GM18868 (cell line): ENCODE measurements at regions not wholly inside any gene's neighbourhood (a gene's known extent, or its start where the extent isn't known, plus 50 kb on each side); places are given as distances from the start of the nearest gene placed in this dataset.
"Not testable (repeated sequence)": the region's sequence is repeated elsewhere in the genome, so short reads cannot be mapped to it uniquely, and the experiment has no call there.

ENCODE experiments used
- ATAC-seq: cut with Tn5 transposase; IDR thresholded peaks from one replicate; pipeline ENCODE4 v1.9.1; 2021; ENCODE audit warnings: mild to moderate bottlenecking, moderate library complexity; ENCODE audit not compliant: unreplicated experiment

DNA sequence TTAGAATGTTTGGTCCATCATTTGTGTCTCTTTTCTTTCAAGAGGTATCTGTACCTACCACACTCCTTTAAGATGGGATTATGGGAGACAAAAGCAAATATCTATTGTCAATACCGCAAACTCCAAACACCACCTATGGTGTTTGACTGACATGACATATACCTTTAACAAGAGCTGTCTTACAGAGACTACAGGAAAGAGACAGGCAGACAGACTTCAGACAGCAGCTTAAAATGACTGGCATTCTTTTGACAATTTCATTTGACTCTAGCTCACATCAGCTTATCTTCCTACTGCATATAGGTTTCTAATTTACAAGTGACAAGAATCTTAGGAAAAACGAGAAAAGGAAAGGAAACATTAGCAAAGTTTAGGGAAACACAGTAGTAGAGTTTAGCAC, 256.0 kb upstream of the TFAP2D start:
- no peak for ATAC-seq

GRCh38 chr6:50461696-50462095, 251.6 kb upstream of the TFAP2D start:
- no peak for ATAC-seq

DNA sequence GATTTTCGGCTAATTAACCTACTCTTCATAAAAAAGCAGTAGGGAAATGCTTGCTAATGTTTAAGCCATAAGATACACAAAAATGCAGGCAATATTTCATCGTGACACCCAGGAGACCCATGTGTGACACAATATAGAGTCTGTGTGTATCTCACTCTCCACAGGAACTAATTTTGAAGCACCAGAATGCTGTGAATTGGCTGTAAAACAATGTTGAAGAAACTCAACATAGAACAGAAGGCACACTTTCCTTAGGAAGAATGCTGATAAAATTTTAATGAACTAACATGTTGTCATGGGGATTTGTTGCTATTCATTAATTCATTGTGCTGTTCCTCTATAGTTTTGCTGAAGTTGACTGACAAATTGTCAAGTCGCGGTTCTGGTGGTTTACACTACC, 249.4 kb upstream of the TFAP2D start:
- ATAC-seq: no peak

- no peak for ATAC-seq
These were observed 245.4 kb upstream of the TFAP2D start for GRCh38 chr6:50467931-50468330.

GRCh38 chr6:50471041-50471440, 242.3 kb upstream of the TFAP2D start:
- no peak for ATAC-seq

- no peak for ATAC-seq
These were observed 203.0 kb upstream of the TFAP2D start for GRCh38 chr6:50510361-50510760.

DNA sequence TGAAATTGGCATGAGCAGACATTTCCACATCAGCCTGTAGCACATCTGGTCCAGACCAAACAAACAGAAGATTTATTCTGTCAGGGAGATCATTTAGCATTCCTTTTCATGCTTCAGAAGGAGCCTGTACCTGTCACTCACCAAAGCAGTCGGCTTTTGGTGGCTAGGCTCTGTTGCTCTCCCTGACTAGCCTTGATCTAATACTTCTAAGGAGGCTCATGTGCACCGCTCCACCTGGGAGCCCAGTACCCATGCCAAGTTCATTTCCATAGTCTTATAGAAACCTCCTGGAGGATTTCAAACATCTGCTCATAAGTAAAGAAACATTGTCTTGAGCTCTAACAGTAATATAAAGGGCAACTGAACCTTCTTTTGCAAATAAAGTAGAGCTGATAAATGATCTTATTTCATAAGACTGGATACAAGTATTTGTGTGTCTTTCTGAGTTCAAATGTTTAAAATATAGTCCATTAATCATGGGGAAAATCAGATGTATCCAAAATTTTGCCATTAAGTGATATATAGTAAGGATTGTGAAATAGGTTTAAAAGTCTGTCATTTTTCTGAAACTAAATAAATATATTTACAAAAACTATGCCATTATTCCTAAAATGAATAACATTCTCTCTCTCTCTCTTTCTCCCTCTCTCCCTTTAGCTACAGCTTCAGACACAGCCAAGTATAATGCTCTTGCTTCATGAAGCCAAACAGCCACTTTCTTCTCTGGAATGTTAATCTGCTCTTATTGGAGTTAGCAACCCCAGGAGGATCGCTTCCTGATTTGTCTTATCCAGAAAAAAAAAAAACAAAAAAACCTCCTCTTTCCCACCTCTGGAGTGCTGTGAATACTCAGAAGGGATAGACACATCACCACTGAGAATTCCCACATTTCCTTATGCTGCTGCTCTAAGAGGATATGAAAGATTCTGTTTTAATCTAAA, 192.7 kb upstream of the TFAP2D start:
- no peak for ATAC-seq

DNA sequence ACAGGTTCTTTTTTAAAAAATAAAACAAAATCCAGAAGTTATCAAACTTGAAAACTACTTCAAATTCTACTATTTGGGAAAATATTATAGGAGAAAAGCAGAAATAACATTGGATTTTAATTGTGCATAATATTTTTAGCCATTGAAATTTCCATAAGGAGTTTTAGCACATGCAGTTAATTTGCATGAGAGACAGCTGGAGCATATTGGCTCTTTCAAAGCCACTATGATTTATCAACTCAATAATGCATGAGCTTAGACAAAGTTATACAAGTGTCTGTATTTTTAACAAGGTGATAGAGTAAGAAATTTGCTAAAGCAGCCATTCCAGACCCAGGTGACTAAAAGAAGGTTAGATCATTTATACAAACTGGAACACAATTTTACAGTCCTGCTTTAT, 189.0 kb upstream of the TFAP2D start:
- no peak for ATAC-seq

- ATAC-seq: no peak
These were observed 185.3 kb upstream of the TFAP2D start for GRCh38 chr6:50527985-50528384.

GRCh38 chr6:50539447-50539846, 173.9 kb upstream of the TFAP2D start:
- ATAC-seq: no peak

- no peak for ATAC-seq
These were observed 171.4 kb upstream of the TFAP2D start for GRCh38 chr6:50541941-50542340.

GRCh38 chr6:50543666-50544065, 169.7 kb upstream of the TFAP2D start:
- no peak for ATAC-seq

DNA sequence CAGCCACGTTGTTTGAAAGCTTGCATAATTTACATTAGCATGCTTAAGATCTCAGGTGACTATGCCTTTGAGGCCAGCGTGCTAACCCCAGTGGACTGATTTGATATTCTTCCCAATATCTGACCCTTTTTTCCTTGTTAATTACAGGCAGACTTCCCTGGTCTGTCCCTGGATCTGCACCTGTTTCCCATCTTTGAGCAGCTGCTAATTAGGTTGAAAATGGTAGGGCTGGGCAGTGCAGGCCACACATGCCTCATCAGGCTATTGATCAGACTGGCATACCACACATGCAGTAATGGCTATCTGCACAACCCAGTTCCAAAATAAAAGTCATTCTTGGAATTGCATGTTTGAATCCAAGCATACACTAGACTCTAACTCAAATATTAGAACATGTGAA, 164.3 kb upstream of the TFAP2D start:
- ATAC-seq: no peak

DNA sequence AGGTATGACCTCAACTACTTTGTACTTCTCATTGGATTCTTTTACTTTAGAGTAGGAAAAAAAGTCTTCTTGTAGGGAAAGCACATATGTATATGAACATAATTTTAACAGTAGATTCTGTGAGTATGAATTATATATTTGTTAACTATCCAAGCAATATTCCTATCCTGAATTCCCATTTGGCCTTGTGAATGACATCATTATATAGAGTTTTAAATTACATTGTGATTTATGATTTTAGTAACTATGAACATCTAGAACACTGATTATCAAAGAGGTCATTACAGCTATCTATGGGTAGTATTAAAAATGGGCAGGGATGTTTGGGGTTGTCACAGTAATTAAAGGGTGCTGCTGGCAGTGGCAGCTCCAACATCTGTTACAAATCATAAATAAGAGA, 163.9 kb upstream of the TFAP2D start:
- ATAC-seq: no peak

GRCh38 chr6:50555982-50556381, 157.3 kb upstream of the TFAP2D start:
- no peak for ATAC-seq

DNA sequence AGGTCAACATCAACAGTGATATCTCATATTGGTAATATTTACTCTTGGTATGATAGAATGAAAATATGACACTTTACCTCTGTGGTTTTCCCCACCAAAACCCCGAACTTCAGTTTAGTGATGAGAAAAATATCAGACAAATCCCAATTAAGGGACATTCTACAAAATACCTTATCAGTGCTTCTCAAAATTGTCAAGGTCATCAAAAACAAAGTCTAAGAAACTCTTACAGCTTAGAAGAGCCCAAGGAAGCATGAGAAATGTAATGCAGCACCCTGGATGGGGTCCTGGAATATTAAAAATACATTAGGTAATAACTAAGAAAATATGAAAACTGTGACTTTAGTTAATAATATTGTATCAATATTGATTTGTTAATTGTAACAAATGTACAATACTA, 148.3 kb upstream of the TFAP2D start:
- no peak for ATAC-seq

- not testable (repeated sequence) for ATAC-seq
These were observed 142.1 kb upstream of the TFAP2D start for GRCh38 chr6:50571230-50571629.

DNA sequence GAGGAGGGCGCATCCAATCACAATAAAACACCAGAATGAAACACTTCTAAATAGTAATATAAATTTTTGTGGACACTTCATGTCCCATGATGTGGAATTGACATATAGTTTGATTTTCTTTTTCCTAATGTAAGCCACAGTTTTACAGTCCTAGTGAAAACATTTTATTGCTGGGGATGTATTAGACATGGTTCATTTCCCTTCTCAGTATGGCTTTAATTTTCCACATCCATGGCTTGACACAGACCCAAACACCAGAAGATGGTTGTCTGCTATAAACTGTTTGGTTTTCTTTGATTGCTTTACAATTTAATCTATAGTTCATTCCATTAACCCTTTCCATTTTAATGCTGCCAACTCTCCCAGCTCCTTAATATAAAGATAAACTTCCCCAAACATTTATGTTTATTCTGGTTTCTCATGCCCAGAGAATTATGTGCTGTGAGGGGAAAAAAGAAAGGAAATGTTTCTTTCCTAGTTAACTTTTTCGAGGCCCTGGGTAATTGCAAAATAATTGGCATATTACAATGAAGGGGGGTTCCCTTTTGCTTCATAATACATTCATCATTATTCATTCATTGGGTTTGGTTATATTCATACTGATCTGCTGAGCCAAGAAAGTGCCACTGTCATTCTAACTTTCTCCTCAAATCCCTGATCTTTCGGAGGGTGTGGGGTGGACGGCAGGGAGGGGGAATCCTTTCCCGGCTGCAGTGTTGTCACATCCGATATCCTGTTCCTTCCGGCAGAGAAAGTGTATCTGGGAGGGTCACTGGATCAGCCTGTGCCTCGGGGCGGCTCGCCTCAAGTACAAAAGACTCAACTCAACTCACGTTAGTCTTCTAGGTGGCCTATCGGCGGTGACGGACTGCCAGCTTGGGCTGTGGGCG, 127.6 kb upstream of the TFAP2D start:
- ATAC-seq: no peak

DNA sequence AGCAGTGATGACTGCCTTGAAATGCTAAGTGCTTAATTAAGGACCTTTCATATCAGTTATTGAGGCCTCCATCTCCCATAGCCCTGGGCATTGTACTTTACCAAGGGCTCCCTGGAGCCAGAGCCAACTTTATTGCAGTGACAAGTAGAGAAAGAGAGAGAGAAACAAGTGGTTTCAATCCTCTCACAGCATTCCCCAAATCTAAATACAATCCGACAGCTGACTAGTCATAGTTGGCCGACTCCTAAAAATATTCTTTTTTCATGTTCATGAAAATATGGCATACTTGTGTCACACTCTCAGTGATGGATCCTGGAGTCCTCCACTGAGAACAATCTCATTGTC, 127.0 kb upstream of the TFAP2D start:
- no peak for ATAC-seq

DNA sequence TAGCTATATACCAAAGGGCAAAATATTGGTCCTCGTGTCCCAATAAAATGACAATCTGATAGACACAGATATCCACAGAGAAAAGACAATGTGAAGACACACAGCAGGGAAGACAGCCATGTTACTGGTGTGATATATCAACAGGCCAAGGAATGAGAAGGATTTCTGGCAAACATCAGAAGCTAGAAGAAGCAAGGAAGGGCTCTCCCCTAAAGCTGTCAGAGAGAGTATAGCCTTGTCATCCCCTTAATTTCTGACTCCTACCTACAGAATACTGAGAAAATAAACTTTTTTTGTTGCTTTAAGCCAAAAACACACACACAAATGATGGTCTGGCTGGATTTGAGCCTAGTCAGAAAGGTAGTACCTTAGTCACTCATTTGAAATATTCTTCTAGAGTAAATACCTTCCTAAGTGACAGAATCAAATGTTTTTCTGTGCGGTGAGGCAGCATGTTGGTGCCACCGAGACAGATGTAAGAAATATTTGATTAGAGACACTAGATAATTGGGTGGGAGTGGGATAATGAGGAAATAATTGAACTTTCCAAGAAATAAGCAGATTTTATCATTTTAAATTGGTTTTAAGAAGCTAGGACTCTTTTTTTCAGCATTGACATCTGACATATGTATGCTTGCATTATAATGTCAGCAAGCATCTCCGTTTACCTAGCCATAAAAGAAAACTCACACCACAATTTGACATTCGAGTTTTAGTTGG, 123.4 kb upstream of the TFAP2D start:
- ATAC-seq: no peak

GRCh38 chr6:50591135-50591534, 122.2 kb upstream of the TFAP2D start:
- ATAC-seq: no peak
